HG03103 (cell line): ENCODE measurements at regions not wholly inside any gene's neighbourhood (a gene's known extent, or its start where the extent isn't known, plus 50 kb on each side); places are given as distances from the start of the nearest gene placed in this dataset.

ENCODE experiments used
- ATAC-seq: cut with Tn5 transposase; IDR thresholded peaks from one replicate; pipeline ENCODE4 v1.9.1; 2021; ENCODE audit warnings: low read depth; ENCODE audit not compliant: unreplicated experiment

GRCh38 chr16:79656553-79657115 lies 56.1 kb upstream of the MAF start:
- ATAC-seq, result no peak

GRCh38 chr16:79653373-79653891 lies 52.9 kb upstream of the MAF start:
- ATAC-seq, result no peak

GRCh38 chr16:79651363-79651762 lies 50.8 kb upstream of the MAF start:
- ATAC-seq, result no peak
